ENCODE measurements at regions not wholly inside any gene's neighbourhood (a gene's known extent, or its start where the extent isn't known, plus 50 kb on each side); places are given as distances from the start of the nearest gene placed in this dataset.

DNA sequence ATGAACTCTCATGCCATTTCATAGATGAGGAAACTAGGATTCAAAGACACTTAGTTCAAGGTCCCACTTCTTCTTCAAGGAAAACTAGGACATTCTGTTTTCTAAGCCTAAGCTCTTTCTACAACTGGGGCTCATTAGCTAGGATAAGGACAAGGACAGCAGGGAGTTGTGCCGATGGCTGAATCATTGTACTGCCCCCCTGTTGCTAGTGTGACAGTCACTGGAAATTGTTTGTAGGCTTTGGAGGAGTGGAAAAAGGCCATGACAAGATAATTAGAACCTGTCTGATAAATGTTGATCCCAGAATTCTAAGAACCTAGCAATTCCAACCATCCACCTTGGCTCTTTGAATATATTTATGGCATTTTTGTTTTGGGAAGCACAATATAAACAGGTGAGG, 445.7 kb downstream of the CDH8 start:
- TF ChIP-seq EZH2phosphoT487 (IDR thresholded peaks at IDR 0.05; ENCODE audit: low read depth, severe bottlenecking, unreplicated experiment) (no peak), EZH2 (IDR thresholded peaks at IDR 0.05; ENCODE audit: borderline replicate concordance) (no peak)
- TF ChIP-seq, protein P1, sequence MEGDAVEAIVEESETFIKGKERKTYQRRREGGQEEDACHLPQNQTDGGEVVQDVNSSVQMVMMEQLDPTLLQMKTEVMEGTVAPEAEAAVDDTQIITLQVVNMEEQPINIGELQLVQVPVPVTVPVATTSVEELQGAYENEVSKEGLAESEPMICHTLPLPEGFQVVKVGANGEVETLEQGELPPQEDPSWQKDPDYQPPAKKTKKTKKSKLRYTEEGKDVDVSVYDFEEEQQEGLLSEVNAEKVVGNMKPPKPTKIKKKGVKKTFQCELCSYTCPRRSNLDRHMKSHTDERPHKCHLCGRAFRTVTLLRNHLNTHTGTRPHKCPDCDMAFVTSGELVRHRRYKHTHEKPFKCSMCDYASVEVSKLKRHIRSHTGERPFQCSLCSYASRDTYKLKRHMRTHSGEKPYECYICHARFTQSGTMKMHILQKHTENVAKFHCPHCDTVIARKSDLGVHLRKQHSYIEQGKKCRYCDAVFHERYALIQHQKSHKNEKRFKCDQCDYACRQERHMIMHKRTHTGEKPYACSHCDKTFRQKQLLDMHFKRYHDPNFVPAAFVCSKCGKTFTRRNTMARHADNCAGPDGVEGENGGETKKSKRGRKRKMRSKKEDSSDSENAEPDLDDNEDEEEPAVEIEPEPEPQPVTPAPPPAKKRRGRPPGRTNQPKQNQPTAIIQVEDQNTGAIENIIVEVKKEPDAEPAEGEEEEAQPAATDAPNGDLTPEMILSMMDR (IDR thresholded peaks at IDR 0.05; ENCODE audit: poor library complexity) = no peak

Measured in hepatocyte (in vitro differentiated cells).